ENCODE measurements at regions not wholly inside any gene's neighbourhood (a gene's known extent, or its start where the extent isn't known, plus 50 kb on each side); places are given as distances from the start of the nearest gene placed in this dataset.

DNA sequence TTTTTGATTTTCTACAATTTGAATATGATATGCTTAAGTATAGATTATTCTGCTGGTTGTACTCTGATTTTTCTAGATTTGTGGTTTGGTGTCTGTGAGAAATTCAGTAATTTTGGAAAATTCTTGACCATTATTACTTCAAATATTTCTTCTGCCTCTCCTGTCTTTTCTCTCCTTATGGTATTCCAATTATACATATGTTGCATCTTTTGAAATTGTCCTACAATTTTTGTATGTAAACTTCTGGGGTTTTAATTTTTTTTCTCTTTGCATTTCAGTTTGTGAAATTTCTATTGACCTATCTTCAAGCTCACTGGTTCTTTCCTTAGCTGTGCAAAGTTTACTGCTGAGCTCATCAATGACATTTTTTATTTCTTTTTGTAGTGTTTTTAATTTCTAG, 534.4 kb upstream of the SLC35B3 start:
- Histone ChIP-seq H3K9me3 (no peaks in the 10 kb centered on the region), H3K4me1 (no peaks in the 10 kb centered on the region), H3K27me3 (no peaks in the 10 kb centered on the region), H3K27ac (no peak overlapping the region), H3K4me3 (no peak overlapping the region), H3K36me3 (no peaks in the 10 kb centered on the region)
- ATAC-seq (no peak), DNase-seq (no peak)
- no peak for TF ChIP-seq POLR2A (IDR thresholded peaks at IDR 0.05)
- TF ChIP-seq, protein P1, sequence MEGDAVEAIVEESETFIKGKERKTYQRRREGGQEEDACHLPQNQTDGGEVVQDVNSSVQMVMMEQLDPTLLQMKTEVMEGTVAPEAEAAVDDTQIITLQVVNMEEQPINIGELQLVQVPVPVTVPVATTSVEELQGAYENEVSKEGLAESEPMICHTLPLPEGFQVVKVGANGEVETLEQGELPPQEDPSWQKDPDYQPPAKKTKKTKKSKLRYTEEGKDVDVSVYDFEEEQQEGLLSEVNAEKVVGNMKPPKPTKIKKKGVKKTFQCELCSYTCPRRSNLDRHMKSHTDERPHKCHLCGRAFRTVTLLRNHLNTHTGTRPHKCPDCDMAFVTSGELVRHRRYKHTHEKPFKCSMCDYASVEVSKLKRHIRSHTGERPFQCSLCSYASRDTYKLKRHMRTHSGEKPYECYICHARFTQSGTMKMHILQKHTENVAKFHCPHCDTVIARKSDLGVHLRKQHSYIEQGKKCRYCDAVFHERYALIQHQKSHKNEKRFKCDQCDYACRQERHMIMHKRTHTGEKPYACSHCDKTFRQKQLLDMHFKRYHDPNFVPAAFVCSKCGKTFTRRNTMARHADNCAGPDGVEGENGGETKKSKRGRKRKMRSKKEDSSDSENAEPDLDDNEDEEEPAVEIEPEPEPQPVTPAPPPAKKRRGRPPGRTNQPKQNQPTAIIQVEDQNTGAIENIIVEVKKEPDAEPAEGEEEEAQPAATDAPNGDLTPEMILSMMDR (IDR thresholded peaks at IDR 0.05 in 4 of 5, conservative IDR thresholded peaks at IDR 0.05 in 1 of 5): no peak
- intact Hi-C loops (cut with DNase I; ENCODE audit: low total_unique reads) (no loop called here), in situ Hi-C loops (cut with MboI; ENCODE audit: low sequenced_read_pairs in 4 of 4) (no loop called here)

DNA sequence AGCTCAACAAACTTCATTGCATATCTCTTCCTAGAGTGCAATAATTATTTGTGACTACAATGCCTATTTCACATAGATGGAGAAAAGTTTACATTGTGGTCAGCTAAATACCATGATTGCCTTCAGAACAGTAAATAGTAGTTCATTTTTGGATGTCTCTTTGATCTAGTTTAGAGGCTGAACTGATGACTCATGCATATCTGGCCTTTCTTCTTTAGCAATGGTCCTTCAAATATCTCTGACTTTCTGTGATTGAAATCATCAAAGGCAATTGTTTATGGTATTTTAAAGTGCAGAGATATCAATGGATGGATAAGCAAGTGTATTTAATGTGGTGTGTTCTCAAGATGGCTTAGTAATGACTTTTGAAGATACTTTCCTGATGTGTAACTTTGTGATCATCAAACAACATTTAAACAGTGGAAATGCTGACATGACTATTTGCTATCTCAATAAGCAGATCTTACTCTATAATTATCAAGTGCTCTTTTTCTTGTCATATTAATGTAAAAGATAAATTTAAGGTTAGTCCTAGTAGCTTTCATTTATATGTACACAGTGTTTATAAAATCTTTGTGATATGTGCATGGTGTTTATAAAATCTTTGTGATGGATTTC, 523.7 kb upstream of the SLC35B3 start:
- intact Hi-C loops (cut with DNase I; ENCODE audit: low total_unique reads) (no loop called here), in situ Hi-C loops (cut with MboI; ENCODE audit: low sequenced_read_pairs in 4 of 4) (no loop called here)
- DNase-seq: no peak
- Histone ChIP-seq H3K36me3 (no peaks in the 10 kb centered on the region), H3K27ac (no peak overlapping the region), H3K4me1 (no peaks in the 10 kb centered on the region), H3K4me3 (no peak overlapping the region), H3K9me3 (no peaks in the 10 kb centered on the region), H3K27me3 (no peaks in the 10 kb centered on the region)
- TF ChIP-seq, protein P1 (IDR thresholded peaks at IDR 0.05 in 4 of 5, conservative IDR thresholded peaks at IDR 0.05 in 1 of 5): no peak
- no peak for TF ChIP-seq POLR2A (IDR thresholded peaks at IDR 0.05)
- ATAC-seq: no peak

DNA sequence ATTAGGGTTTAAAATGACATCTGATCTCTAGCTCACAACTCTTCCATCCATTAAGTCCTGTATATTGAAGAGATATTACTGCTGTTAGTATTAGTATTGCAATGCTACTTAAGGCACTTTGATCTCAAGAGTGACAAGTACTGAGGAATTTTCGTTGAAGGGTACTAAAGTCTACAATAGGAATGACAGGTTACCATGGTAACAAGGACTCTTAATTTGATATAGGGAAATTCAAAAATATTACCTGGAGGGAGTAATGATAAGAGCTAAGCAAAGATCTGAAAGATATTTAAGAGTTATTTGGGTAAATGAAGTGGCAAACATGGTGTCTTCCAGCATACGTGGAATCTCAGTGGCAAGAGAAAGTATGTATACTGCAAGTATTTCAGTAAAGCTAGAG, 518.0 kb upstream of the SLC35B3 start:
- TF ChIP-seq, protein P1 (IDR thresholded peaks at IDR 0.05 in 4 of 5, conservative IDR thresholded peaks at IDR 0.05 in 1 of 5): no peak
- no peak for TF ChIP-seq POLR2A (IDR thresholded peaks at IDR 0.05)
- Histone ChIP-seq H3K27ac (no peak overlapping the region), H3K4me3 (no peak overlapping the region), H3K4me1 (no peaks in the 10 kb centered on the region), H3K27me3 (no peaks in the 10 kb centered on the region), H3K9me3 (no peaks in the 10 kb centered on the region), H3K36me3 (no peaks in the 10 kb centered on the region)
- intact Hi-C loops (cut with DNase I; ENCODE audit: low total_unique reads): no loop called here
- no peak for ATAC-seq
- no peak for DNase-seq
- in situ Hi-C loops (cut with MboI; ENCODE audit: low sequenced_read_pairs in 4 of 4): no loop called here

DNA sequence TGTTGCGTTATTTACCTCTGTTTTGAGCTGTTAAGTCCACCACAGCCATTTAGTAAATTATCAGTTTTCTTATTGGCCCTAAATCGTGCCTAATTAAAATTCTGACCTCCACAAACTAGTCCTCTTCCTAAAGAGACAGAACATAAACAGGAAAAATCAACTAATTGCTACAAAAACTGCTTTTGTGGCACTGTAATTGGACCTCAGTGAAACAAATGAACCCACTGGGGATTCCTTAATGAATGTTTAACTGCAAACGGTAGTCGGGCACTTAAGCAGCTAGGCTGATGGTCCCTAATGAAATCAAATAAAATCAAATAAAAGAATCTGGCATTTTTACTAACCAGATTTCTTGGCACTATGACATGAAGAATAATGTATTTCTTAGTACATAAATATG, 513.4 kb upstream of the SLC35B3 start:
- no peaks in the 10 kb centered on the region for H3K4me1 ChIP-seq
- H3K27me3 ChIP-seq: no peaks in the 10 kb centered on the region
- in situ Hi-C loops (cut with MboI; ENCODE audit: low sequenced_read_pairs in 4 of 4) (no loop called here), intact Hi-C loops (cut with DNase I; ENCODE audit: low total_unique reads) (no loop called here)
- no peaks in the 10 kb centered on the region for H3K9me3 ChIP-seq
- no peak overlapping the region for H3K27ac ChIP-seq
- DNase-seq (no peak), ATAC-seq (no peak)
- no peak for TF ChIP-seq POLR2A (IDR thresholded peaks at IDR 0.05)
- TF ChIP-seq, protein P1 (IDR thresholded peaks at IDR 0.05 in 4 of 5, conservative IDR thresholded peaks at IDR 0.05 in 1 of 5): no peak
- no peak overlapping the region for H3K4me3 ChIP-seq
- no peaks in the 10 kb centered on the region for H3K36me3 ChIP-seq

DNA sequence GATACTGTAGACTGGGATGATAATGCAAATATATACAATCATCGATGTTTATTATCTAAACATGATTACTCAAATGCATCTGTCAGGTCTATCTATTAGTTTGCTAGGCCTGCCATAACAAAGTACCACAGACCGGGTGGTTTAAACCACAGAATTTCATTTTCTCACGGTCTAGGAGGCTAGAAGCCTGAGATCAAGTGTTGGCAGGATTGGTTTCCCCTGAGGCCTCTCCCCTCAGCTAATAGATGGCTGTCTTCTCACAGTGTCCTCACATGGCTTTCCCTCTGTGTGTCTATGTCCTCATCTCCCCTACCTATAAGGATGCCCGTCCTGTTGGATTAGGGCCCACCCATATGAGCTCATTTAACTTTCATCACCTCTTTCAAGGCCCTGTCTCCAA, 512.6 kb upstream of the SLC35B3 start:
- no peaks in the 10 kb centered on the region for H3K36me3 ChIP-seq
- H3K4me1 ChIP-seq: no peaks in the 10 kb centered on the region
- in situ Hi-C loops (cut with MboI; ENCODE audit: low sequenced_read_pairs in 4 of 4) (no loop called here), intact Hi-C loops (cut with DNase I; ENCODE audit: low total_unique reads) (no loop called here)
- ATAC-seq: no peak
- no peak overlapping the region for H3K4me3 ChIP-seq
- no peak overlapping the region for H3K27ac ChIP-seq
- DNase-seq: no peak
- TF ChIP-seq POLR2A (IDR thresholded peaks at IDR 0.05): no peak
- TF ChIP-seq, protein P1 (IDR thresholded peaks at IDR 0.05 in 4 of 5, conservative IDR thresholded peaks at IDR 0.05 in 1 of 5): no peak
- no peaks in the 10 kb centered on the region for H3K9me3 ChIP-seq
- no peaks in the 10 kb centered on the region for H3K27me3 ChIP-seq

All from gastrocnemius medialis (tissue), 4 donors.